Tibial artery (tissue), 4 donors: ENCODE measurements at regions not wholly inside any gene's neighbourhood (a gene's known extent, or its start where the extent isn't known, plus 50 kb on each side); places are given as distances from the start of the nearest gene placed in this dataset.
"Not testable (repeated sequence)": the region's sequence is repeated elsewhere in the genome, so short reads cannot be mapped to it uniquely, and the experiment has no call there.

Source experiments
- DNase-seq, 2 donors: peaks; one replicate each; pipeline ENCODE4 v3.0.0-alpha.2; 2019
- H3K27ac ChIP-seq, 2 donors: fragments of 200-600 bp; sonication (generic) in 1 of 2; 1 replicate in 1 of 2; 2 replicates in 1 of 2; pipeline ENCODE4 v1.5.1; 2018 to 2019; ENCODE audit warnings: mild to moderate bottlenecking in 1 of 2
- H3K27me3 ChIP-seq, 2 donors: fragments of 200-600 bp; sonication (generic) in 1 of 2; one replicate each; pipeline versions ENCODE4 v1.5.1 to v1.6.0; 2016 to 2019
- H3K36me3 ChIP-seq, 3 donors: fragments of 200-600 bp; sonication (generic) in 2 of 3; one replicate each; pipeline ENCODE4 v1.5.1; 2016 to 2019; ENCODE audit warnings: mild to moderate bottlenecking in 2 of 3
- H3K4me1 ChIP-seq, 4 donors: fragments of 200-600 bp; sonication (generic) in 2 of 4; 1 replicate in 3 of 4; 2 replicates in 1 of 4; pipeline ENCODE4 v1.5.1; 2016 to 2019
- H3K4me3 ChIP-seq, 2 donors: fragments of 200-600 bp; sonication (generic) in 1 of 2; 1 replicate in 1 of 2; 2 replicates in 1 of 2; pipeline ENCODE4 v1.5.1; 2018 to 2019; ENCODE audit warnings: mild to moderate bottlenecking in 2 of 2
- H3K9me3 ChIP-seq, 3 donors: fragments of 200-600 bp; sonication (generic) in 1 of 3; one replicate each; pipeline ENCODE4 v1.5.1; 2016 to 2019
- intact Hi-C: fragments of 100-400 bp; cut with DNase I; formaldehyde crosslinking; loops from one replicate; pipeline ENCODE4 v1.15.0; 2023; ENCODE audit warnings: low total_unique reads
- TF ChIP-seq, protein P1 (sequence below), 2 experiments: fragments of 200-600 bp in 1 of 2; fragments of 450-650 bp in 1 of 2; IDR thresholded peaks; one replicate each; pipeline ENCODE4 v1.5.1; 2017 to 2019; ENCODE audit warnings: antibody characterized with exemption in 2 of 2, mild to moderate bottlenecking in 1 of 2, moderate library complexity in 1 of 2

DNA sequence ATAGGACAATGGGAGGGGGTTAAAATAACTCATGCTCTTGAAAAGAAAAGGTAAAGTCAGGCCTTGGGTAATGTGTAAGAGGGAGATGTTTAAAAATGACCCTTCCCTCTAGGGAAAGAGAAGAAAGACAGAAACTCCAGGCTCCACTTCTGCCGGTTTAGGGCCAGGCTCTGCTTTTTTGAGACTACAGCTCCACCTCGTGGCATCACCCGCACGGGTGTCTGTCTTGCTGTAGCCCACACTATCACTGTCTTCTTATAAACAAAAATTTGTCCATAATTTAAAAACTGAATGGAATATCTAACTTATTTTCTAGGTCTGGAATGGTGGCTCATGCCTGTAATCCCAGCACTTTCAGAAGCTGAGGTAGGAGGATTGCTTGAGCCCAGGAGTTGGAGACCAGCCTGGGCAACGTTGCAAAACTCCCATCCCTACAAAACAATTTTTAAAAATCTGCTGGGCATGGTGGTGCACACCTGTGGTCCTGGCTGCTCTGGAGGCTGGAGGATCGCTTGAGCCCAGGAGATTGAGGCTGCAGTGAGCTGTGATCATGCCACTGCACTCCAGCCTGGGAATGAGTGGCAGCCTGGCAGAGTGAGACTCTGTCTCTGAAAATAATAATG lies 65.1 kb upstream of the GTF3A start:
- H3K27me3 ChIP-seq = peaks cover 0 to 12% of the 10 kb centered on the region in 2 donors
- no peaks in the 10 kb centered on the region for H3K9me3 ChIP-seq
- H3K27ac ChIP-seq = no peak overlapping the region
- intact Hi-C loops = loop anchor here (5.0 kb wide), 1 partner anchor 82 kb away; no protein-coding TSS in a partner anchor
- no peak overlapping the region for H3K4me3 ChIP-seq
- TF ChIP-seq, protein P1, sequence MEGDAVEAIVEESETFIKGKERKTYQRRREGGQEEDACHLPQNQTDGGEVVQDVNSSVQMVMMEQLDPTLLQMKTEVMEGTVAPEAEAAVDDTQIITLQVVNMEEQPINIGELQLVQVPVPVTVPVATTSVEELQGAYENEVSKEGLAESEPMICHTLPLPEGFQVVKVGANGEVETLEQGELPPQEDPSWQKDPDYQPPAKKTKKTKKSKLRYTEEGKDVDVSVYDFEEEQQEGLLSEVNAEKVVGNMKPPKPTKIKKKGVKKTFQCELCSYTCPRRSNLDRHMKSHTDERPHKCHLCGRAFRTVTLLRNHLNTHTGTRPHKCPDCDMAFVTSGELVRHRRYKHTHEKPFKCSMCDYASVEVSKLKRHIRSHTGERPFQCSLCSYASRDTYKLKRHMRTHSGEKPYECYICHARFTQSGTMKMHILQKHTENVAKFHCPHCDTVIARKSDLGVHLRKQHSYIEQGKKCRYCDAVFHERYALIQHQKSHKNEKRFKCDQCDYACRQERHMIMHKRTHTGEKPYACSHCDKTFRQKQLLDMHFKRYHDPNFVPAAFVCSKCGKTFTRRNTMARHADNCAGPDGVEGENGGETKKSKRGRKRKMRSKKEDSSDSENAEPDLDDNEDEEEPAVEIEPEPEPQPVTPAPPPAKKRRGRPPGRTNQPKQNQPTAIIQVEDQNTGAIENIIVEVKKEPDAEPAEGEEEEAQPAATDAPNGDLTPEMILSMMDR (IDR thresholded peaks at IDR 0.05) = peak; percentile 68 to 72
- peaks cover 0 to 14% (median 11%) of the 10 kb centered on the region in 4 donors for H3K4me1 ChIP-seq
- H3K36me3 ChIP-seq = no peaks in the 10 kb centered on the region
- peak; percentile 49 to 77 for DNase-seq

GRCh38 chr13:27360562-27360961 lies 63.9 kb upstream of the GTF3A start:
- DNase-seq = no peak
- Histone ChIP-seq H3K9me3 (no peaks in the 10 kb centered on the region), H3K27ac (no peak overlapping the region), H3K27me3 (peaks cover 0 to 12% of the 10 kb centered on the region in 2 donors), H3K4me3 (no peak overlapping the region), H3K36me3 (no peaks in the 10 kb centered on the region), H3K4me1 (peaks cover 0 to 10% (median 8%) of the 10 kb centered on the region in 4 donors)
- TF ChIP-seq, protein P1 (IDR thresholded peaks at IDR 0.05) = no peak
- intact Hi-C loops = loop anchor here (2.0 to 5.0 kb wide), 3 partner anchors 376 to 627 kb away; partner anchors contain the start of gene URAD

DNA sequence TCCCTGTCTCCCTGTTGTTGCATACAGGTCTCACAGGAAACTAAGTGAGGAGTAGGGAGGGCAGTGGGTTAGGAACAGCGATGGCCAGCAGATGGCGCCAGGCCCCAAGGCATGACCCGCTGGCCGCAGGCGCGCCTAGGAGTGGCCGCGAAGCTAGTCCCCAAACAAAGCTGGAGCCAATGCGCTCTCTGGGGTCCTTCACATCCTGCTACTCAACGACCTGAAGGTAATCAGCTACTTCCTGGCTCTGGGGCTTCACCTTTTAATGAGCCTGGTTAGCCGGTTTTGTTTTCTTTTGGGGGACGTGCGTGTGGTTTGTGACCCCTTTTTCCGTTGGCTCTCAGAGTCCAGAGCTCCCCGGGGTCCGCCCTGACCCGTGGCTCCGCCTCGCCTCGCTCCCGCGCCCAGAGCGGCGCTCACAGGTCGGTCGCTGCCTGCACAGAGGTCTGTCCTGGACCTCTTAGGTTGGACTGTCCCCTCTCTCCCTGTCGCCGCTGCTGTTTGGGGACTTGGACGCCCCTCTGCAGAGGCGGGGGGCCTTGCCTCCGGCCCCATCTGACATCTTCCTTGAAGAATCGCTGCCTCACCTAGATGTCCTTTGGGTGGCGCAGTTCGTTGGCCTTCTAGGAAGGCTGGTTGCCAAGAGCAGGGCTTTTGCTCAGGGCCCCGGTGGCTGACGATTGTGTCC lies 62.2 kb upstream of the GTF3A start:
- Histone ChIP-seq H3K27me3 (peaks cover 0 to 12% of the 10 kb centered on the region in 2 donors), H3K4me3 (peak overlapping the region; percentile 41 to 51), H3K4me1 (peaks cover 0 to 10% (median 8%) of the 10 kb centered on the region in 4 donors), H3K9me3 (no peaks in the 10 kb centered on the region), H3K36me3 (no peaks in the 10 kb centered on the region), H3K27ac (no peak overlapping the region)
- DNase-seq = peak; percentile 86 to 88
- TF ChIP-seq, protein P1 (IDR thresholded peaks at IDR 0.05) = peak; percentile 92 to 94
- intact Hi-C loops = loop anchor here (5.0 kb wide), 2 partner anchors 465 to 625 kb away; partner anchors contain the start of gene URAD

GRCh38 chr13:27363637-27364036 lies 60.8 kb upstream of the GTF3A start:
- H3K9me3 ChIP-seq = not testable (repeated sequence)
- intact Hi-C loops = loop anchor here (5.0 kb wide), 2 partner anchors 464 to 624 kb away; partner anchors contain the start of gene URAD

GRCh38 chr13:27367570-27367969 lies 56.8 kb upstream of the GTF3A start:
- DNase-seq = no peak
- TF ChIP-seq, protein P1 (IDR thresholded peaks at IDR 0.05) = no peak
- Histone ChIP-seq H3K4me3 (no peak overlapping the region), H3K4me1 (peaks cover 0 to 1% (median under 1%) of the 10 kb centered on the region in 4 donors), H3K9me3 (no peaks in the 10 kb centered on the region), H3K36me3 (no peaks in the 10 kb centered on the region), H3K27ac (no peak overlapping the region), H3K27me3 (peaks cover 0 to 22% of the 10 kb centered on the region in 2 donors)
- intact Hi-C loops = no loop called here

More at GRCh38 chr13:27363637-27364036, 60.8 kb upstream of the GTF3A start:
- not testable (repeated sequence) for H3K27ac ChIP-seq, H3K4me3 ChIP-seq, DNase-seq, H3K36me3 ChIP-seq
- peaks cover 0 to 19% of the 10 kb centered on the region in 2 donors for H3K27me3 ChIP-seq
- H3K4me1 ChIP-seq = peaks cover 0 to 10% (median 8%) of the 10 kb centered on the region in 4 donors
